Astrocyte of the spinal cord (primary cell): ENCODE measurements at regions not wholly inside any gene's neighbourhood (a gene's known extent, or its start where the extent isn't known, plus 50 kb on each side); places are given as distances from the start of the nearest gene placed in this dataset.

Source experiments
- DNase-seq: peaks from one replicate; pipeline ENCODE4 v3.0.0; 2011; ENCODE audit warnings: low read depth, low spot score
- H3K4me3 ChIP-seq: 2 replicates; pipeline ENCODE4 v1.5.1; 2011; ENCODE audit warnings: low read depth, mild to moderate bottlenecking, low read length, moderate library complexity
- in situ Hi-C: cut with HindIII; loops from 2 replicates; pipeline ENCODE4 v1.10.0; 2017; ENCODE audit warnings: low sequenced_read_pairs
- TF ChIP-seq, protein P1 (sequence below): IDR thresholded peaks from 2 replicates; pipeline ENCODE4 v1.5.1; 2012; ENCODE audit warnings: low read depth, mild to moderate bottlenecking, low read length, inconsistent platforms

- in situ Hi-C loops, result no loop called here
- H3K4me3 ChIP-seq, result no peak overlapping the region
- no peak for DNase-seq
- TF ChIP-seq, protein P1, sequence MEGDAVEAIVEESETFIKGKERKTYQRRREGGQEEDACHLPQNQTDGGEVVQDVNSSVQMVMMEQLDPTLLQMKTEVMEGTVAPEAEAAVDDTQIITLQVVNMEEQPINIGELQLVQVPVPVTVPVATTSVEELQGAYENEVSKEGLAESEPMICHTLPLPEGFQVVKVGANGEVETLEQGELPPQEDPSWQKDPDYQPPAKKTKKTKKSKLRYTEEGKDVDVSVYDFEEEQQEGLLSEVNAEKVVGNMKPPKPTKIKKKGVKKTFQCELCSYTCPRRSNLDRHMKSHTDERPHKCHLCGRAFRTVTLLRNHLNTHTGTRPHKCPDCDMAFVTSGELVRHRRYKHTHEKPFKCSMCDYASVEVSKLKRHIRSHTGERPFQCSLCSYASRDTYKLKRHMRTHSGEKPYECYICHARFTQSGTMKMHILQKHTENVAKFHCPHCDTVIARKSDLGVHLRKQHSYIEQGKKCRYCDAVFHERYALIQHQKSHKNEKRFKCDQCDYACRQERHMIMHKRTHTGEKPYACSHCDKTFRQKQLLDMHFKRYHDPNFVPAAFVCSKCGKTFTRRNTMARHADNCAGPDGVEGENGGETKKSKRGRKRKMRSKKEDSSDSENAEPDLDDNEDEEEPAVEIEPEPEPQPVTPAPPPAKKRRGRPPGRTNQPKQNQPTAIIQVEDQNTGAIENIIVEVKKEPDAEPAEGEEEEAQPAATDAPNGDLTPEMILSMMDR, result no peak
Observed at GRCh38 chr6:165229216-165229615, 80.2 kb downstream of the C6orf118 start.

DNA sequence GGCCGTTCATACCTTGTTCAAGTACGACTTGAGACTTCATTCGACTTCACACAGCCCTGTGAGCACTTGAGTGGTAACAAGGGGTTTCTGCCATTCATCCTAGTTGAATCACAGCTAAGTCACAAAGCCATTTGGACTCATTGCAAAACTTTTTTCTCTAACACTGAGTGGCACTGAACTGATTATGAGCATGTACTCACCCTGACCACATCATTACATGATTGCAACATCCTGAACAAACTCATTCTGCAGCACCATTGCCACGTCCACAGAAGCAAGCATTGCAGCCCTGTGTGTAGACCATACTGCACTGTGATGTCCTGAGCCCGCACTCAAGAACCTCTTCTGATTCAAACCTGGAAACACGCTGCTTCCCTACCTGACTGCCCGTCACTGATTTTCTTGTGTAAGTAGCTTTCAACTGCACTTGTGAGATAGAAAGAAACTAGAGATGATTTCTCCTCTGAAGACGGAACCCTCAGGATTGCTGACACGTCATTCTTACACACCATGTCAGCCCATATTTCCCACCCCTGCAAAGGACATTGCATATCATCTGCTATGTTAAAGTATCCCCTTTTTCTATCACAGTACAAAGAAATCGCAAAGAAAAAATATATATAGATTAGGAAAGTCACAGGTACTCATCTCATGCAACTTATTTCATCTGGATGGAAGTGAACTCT lies 81.6 kb downstream of the C6orf118 start:
- DNase-seq, result peak; percentile 18
- H3K4me3 ChIP-seq, result no peak overlapping the region
- TF ChIP-seq, protein P1, result no peak
- in situ Hi-C loops, result no loop called here

GRCh38 chr6:165223736-165224135 lies 85.7 kb downstream of the C6orf118 start:
- H3K4me3 ChIP-seq, result no peak overlapping the region
- in situ Hi-C loops, result no loop called here
- no peak for DNase-seq
- TF ChIP-seq, protein P1, result no peak

DNA sequence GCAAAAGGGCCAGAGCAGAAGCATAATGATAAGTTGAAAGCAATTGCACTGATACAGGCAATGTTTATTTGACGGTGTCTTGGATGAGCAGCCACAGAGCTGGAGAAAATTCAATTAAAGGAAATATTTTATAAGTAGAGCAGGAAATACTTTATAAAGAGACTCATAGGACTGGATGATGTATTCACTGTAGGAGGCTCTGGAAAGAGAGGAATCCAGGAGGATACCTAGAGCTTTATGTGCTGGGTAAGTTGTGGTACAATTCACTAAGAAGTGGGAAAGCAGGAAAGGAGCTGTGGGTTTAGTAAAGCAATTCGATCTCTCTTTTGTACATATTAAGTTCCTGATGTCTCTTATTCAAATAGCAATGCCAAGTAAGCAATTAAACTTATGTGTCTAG lies 86.3 kb downstream of the C6orf118 start:
- TF ChIP-seq, protein P1, result no peak
- no peak for DNase-seq
- H3K4me3 ChIP-seq, result no peak overlapping the region
- in situ Hi-C loops, result no loop called here

GRCh38 chr6:165222315-165223025 lies 86.9 kb downstream of the C6orf118 start:
- in situ Hi-C loops, result no loop called here
- no peak overlapping the region for H3K4me3 ChIP-seq
- no peak for DNase-seq
- TF ChIP-seq, protein P1, result no peak

GRCh38 chr6:165220045-165220444 lies 89.4 kb downstream of the C6orf118 start:
- no peak overlapping the region for H3K4me3 ChIP-seq
- TF ChIP-seq, protein P1, result no peak
- in situ Hi-C loops, result no loop called here
- DNase-seq, result no peak
